ENCODE measurements at regions not wholly inside any gene's neighbourhood (a gene's known extent, or its start where the extent isn't known, plus 50 kb on each side); places are given as distances from the start of the nearest gene placed in this dataset.

- TF ChIP-seq CTCF (IDR thresholded peaks at IDR 0.05) (no peak), POLR2A (IDR thresholded peaks at IDR 0.05) (no peak)
These were observed 237.0 kb downstream of the UACA start for GRCh38 chr15:70526221-70526973.
